ENCODE measurements at regions not wholly inside any gene's neighbourhood (a gene's known extent, or its start where the extent isn't known, plus 50 kb on each side); places are given as distances from the start of the nearest gene placed in this dataset.
A peak's percentile ranks its signal among the peaks of the same experiment; 100 is the strongest.
"Not testable (repeated sequence)": the region's sequence is repeated elsewhere in the genome, so short reads cannot be mapped to it uniquely, and the experiment has no call there.

DNA sequence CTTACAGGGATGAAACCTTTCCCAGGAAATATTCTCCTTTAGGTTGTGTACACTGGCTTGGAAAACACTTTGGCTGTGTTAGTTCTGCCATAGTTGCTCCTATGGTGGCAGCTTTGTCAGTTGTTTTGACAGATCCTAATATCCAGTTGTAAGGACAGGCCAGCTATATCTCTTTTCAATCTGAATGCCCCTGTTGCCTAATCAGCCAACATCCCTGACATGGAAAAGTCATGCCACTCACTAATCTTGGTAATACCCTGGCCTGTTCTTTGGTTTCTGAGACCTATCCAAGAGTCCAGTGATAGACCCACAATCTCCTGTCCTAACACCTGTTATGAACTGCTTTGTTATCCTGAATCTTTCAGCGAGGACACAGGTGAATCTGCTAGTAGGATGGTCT is 148.8 kb downstream of the MRPL39 start:
- Histone ChIP-seq H3K36me3 (ENCODE audit: insufficient read depth, low read length) (no peaks in the 10 kb centered on the region), H3K27ac (ENCODE audit: low read depth, low read length) (no peak overlapping the region), H3K27me3 (ENCODE audit: insufficient read depth, low read length) (no peaks in the 10 kb centered on the region), H2AFZ (ENCODE audit: low read length, unreplicated experiment) (peak overlapping the region; percentile 35), H3K4me3 (ENCODE audit: low read depth, low read length) (no peak overlapping the region), H3K4me1 (ENCODE audit: control insufficient read depth, insufficient read depth, low read length, unreplicated experiment) (peaks cover 8% of the 10 kb centered on the region), H3K79me2 (ENCODE audit: control insufficient read depth, insufficient read depth, low read length, unreplicated experiment) (no peaks in the 10 kb centered on the region)

DNA sequence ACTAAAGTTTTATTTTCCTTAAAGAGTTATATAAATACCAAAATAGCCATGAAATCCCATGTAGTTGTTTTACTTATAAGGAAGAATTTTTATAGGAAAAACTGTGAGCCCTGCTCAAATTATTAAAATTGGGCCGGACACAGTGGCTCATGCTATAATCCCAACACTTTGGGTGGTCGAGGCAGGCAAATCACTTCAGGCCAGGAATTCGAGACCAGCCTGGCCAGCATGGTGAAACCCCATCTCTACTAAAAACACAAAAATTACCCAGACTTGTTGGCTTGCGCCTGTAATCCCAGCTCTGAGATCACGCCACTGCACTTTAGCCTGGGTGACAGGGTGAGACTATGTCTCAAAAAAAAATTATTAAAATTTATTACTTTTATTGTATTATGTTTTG is 149.3 kb downstream of the MRPL39 start:
- Histone ChIP-seq H2AFZ (ENCODE audit: low read length, unreplicated experiment) (no peak overlapping the region), H3K79me2 (ENCODE audit: control insufficient read depth, insufficient read depth, low read length, unreplicated experiment) (no peaks in the 10 kb centered on the region), H3K27ac (ENCODE audit: low read depth, low read length) (peak overlapping the region; percentile 76), H3K27me3 (ENCODE audit: insufficient read depth, low read length) (no peaks in the 10 kb centered on the region), H3K36me3 (ENCODE audit: insufficient read depth, low read length) (no peaks in the 10 kb centered on the region), H3K4me1 (ENCODE audit: control insufficient read depth, insufficient read depth, low read length, unreplicated experiment) (peaks cover 8% of the 10 kb centered on the region), H3K4me3 (ENCODE audit: low read depth, low read length) (no peak overlapping the region)

DNA sequence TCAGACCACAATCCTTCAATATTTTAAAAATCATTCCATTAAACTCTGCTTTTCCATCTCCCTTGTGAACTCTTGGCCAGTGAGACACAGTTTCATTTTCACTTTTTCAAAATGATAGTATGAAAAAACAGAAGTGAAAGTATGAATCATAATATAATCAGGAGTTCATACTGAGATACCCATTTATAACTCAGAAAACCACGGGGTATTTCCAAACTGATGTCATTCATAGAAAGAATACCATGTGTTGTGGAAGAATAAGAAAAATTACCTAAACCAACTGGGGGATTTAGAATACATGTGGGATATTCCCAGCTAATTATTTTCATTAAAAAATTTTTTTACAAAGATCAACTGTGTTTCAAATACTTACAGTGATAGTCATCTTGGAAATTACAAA is 149.9 kb downstream of the MRPL39 start:
- Histone ChIP-seq H3K27ac (ENCODE audit: low read depth, low read length) (peak overlapping the region; percentile 76), H3K36me3 (ENCODE audit: insufficient read depth, low read length) (no peaks in the 10 kb centered on the region), H3K27me3 (ENCODE audit: insufficient read depth, low read length) (no peaks in the 10 kb centered on the region), H3K4me1 (ENCODE audit: control insufficient read depth, insufficient read depth, low read length, unreplicated experiment) (peaks cover 8% of the 10 kb centered on the region), H3K79me2 (ENCODE audit: control insufficient read depth, insufficient read depth, low read length, unreplicated experiment) (no peaks in the 10 kb centered on the region), H2AFZ (ENCODE audit: low read length, unreplicated experiment) (peak overlapping the region; percentile 77), H3K4me3 (ENCODE audit: low read depth, low read length) (peak overlapping the region; percentile 69)

DNA sequence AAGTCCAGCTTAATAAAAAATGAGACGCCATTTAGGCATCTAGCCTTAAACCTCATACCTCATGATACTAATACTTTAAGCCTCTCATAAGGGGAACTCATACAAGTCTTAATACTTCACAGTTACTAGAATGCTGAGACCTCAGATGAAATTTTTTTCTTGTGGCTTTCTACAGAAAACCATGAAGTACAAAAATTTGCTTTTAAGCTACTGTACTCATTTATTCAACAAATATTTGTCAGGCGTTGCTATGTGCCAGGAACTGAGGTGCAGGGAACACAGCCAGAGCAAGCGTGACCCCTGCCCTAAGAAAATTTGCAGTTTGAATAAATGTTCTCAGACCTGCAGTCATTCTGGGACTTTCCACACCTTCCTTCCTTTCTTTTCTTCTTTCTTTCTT is 150.6 kb downstream of the MRPL39 start:
- no peaks in the 10 kb centered on the region for H3K79me2 ChIP-seq (ENCODE audit: control insufficient read depth, insufficient read depth, low read length, unreplicated experiment)
- H3K4me3 ChIP-seq (ENCODE audit: low read depth, low read length), result peak overlapping the region; percentile 42; the same call in 1 of the 2 replicates
- no peaks in the 10 kb centered on the region for H3K36me3 ChIP-seq (ENCODE audit: insufficient read depth, low read length)
- no peaks in the 10 kb centered on the region for H3K27me3 ChIP-seq (ENCODE audit: insufficient read depth, low read length)
- H3K27ac ChIP-seq (ENCODE audit: low read depth, low read length), result peak overlapping the region; percentile 76; the same call in 1 of the 2 replicates
- peak overlapping the region; percentile 67 for H2AFZ ChIP-seq (ENCODE audit: low read length, unreplicated experiment)
- H3K4me1 ChIP-seq (ENCODE audit: control insufficient read depth, insufficient read depth, low read length, unreplicated experiment), result peaks cover 8% of the 10 kb centered on the region

DNA sequence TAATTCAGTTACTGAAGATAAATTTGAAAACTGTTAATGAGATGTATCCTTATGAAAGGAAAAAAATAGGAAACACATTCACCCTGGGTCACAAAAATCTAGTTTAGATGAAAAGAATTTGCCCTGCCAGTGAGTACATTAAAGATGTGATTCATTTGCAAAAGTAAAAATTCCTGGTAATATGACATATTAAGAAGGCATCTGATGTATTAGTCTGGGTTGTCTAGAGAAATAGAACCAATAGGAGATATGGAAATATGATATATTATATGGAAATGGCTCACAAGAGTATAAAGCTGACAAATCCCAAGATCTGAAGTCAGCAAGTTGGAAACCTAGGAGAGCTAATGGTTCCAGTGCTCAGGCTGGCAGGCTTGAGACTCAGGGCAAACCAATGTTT is 153.8 kb downstream of the MRPL39 start:
- Histone ChIP-seq H3K27ac (ENCODE audit: low read depth, low read length) (no peak overlapping the region), H3K4me1 (ENCODE audit: control insufficient read depth, insufficient read depth, low read length, unreplicated experiment) (peaks cover 8% of the 10 kb centered on the region), H3K4me3 (ENCODE audit: low read depth, low read length) (no peak overlapping the region), H2AFZ (ENCODE audit: low read length, unreplicated experiment) (no peak overlapping the region), H3K27me3 (ENCODE audit: insufficient read depth, low read length) (no peaks in the 10 kb centered on the region), H3K79me2 (ENCODE audit: control insufficient read depth, insufficient read depth, low read length, unreplicated experiment) (no peaks in the 10 kb centered on the region), H3K36me3 (ENCODE audit: insufficient read depth, low read length) (no peaks in the 10 kb centered on the region)

DNA sequence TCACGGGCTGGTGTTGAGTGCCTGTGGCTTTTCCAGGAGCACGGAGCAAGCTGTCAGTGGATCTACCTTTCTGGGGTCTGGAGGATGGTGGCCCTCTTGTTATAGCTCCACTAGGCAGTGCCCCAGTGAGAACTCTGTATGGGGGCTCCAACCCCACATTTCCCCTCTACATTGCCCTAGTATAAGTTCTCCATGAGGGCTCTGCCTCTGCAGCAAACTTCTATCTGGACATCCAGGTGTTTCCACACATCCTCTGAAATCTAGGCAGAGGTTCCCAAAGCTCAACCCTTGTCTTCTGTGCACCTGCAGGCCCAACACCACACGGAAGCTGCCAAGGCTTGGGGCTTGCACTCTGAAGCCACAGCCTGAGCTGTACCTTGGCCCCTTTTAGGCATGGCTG is 157.3 kb downstream of the MRPL39 start:
- Histone ChIP-seq H3K27ac (ENCODE audit: low read depth, low read length) (no peak overlapping the region), H2AFZ (ENCODE audit: low read length, unreplicated experiment) (no peak overlapping the region), H3K4me3 (ENCODE audit: low read depth, low read length) (no peak overlapping the region), H3K79me2 (ENCODE audit: control insufficient read depth, insufficient read depth, low read length, unreplicated experiment) (no peaks in the 10 kb centered on the region), H3K27me3 (ENCODE audit: insufficient read depth, low read length) (no peaks in the 10 kb centered on the region), H3K36me3 (ENCODE audit: insufficient read depth, low read length) (no peaks in the 10 kb centered on the region), H3K4me1 (ENCODE audit: control insufficient read depth, insufficient read depth, low read length, unreplicated experiment) (no peaks in the 10 kb centered on the region)

DNA sequence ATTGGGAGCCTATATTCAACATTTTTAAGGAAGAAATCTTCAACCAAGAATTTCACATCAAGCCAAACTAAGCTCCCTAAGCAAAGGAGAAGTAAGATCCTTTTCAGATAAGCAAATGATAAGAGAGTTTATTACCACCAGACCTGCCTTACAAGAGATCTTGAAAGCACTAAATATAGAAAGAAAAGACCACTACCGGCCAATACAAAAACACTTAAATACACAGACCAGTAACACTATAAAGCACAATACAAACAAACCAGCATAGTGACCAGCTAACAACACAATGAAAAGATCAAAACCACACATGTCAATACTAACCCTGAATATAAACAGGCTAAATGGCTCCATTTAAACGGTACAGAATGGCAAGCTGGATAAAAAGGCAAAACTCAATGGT is 165.4 kb downstream of the MRPL39 start:
- Histone ChIP-seq H2AFZ (ENCODE audit: low read length, unreplicated experiment) (no peak overlapping the region), H3K4me1 (ENCODE audit: control insufficient read depth, insufficient read depth, low read length, unreplicated experiment) (no peaks in the 10 kb centered on the region)

DNA sequence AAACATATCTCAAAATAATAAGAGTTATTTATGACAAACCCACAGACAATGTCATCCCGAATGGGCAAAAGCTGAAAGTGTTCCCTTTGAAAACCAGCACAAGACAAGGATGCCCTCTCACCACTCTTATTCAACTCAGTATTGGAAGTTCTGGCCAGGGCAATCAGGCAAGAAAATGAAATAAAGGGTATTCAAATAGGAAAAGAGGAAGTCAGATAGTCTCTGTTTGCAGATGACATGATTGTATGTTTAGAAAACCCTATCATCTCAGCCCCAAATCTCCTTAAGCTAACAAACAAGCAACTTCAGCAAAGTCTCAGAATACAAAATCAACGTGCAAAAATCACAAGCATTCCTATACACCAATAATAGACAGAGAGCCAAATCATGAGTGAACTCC is 169.8 kb downstream of the MRPL39 start:
- H3K4me1 ChIP-seq (ENCODE audit: control insufficient read depth, insufficient read depth, low read length, unreplicated experiment), result not testable (repeated sequence)

More for the DNA sequence above, 165.4 kb downstream of the MRPL39 start:
- peaks cover 18% of the 10 kb centered on the region; the same call in 1 of the 2 replicates for H3K27me3 ChIP-seq (ENCODE audit: insufficient read depth, low read length)
- no peaks in the 10 kb centered on the region for H3K36me3 ChIP-seq (ENCODE audit: insufficient read depth, low read length)
- H3K27ac ChIP-seq (ENCODE audit: low read depth, low read length), result no peak overlapping the region
- no peaks in the 10 kb centered on the region for H3K79me2 ChIP-seq (ENCODE audit: control insufficient read depth, insufficient read depth, low read length, unreplicated experiment)
- no peak overlapping the region for H3K4me3 ChIP-seq (ENCODE audit: low read depth, low read length)

DNA sequence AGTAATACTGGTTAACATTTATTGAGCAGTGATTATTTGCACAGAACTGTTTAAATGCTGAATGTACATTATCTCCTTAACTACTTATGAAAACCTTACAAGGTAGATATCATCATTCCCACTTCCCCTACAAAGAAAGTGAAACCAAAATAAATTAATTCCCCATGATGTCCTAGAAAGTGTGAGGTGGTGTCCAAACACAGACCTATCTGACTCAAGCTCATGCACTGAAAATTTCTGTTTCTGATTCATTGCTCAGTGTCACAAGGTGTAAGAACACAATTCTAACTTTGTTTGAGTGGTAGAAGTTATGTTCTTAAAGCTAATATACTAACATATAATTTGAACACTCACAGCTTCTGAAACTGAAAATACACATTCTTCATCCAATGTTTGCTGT is 178.7 kb downstream of the MRPL39 start:
- no peak overlapping the region for H3K27ac ChIP-seq (ENCODE audit: low read depth, low read length)
- H3K27me3 ChIP-seq (ENCODE audit: insufficient read depth, low read length), result peaks cover 16% of the 10 kb centered on the region; the same call in 1 of the 2 replicates
- H3K79me2 ChIP-seq (ENCODE audit: control insufficient read depth, insufficient read depth, low read length, unreplicated experiment), result no peaks in the 10 kb centered on the region
- no peaks in the 10 kb centered on the region for H3K4me1 ChIP-seq (ENCODE audit: control insufficient read depth, insufficient read depth, low read length, unreplicated experiment)
- H3K36me3 ChIP-seq (ENCODE audit: insufficient read depth, low read length), result no peaks in the 10 kb centered on the region
- no peak overlapping the region for H2AFZ ChIP-seq (ENCODE audit: low read length, unreplicated experiment)
- peak overlapping the region; percentile 17 for H3K4me3 ChIP-seq (ENCODE audit: low read depth, low read length)

More for the DNA sequence above, 169.8 kb downstream of the MRPL39 start:
- H3K79me2 ChIP-seq (ENCODE audit: control insufficient read depth, insufficient read depth, low read length, unreplicated experiment); H3K36me3 ChIP-seq (ENCODE audit: insufficient read depth, low read length); H3K27ac ChIP-seq (ENCODE audit: low read depth, low read length); H3K4me3 ChIP-seq (ENCODE audit: low read depth, low read length); H2AFZ ChIP-seq (ENCODE audit: low read length, unreplicated experiment): not testable (repeated sequence)
- H3K27me3 ChIP-seq (ENCODE audit: insufficient read depth, low read length), result peaks cover 35% of the 10 kb centered on the region

DNA sequence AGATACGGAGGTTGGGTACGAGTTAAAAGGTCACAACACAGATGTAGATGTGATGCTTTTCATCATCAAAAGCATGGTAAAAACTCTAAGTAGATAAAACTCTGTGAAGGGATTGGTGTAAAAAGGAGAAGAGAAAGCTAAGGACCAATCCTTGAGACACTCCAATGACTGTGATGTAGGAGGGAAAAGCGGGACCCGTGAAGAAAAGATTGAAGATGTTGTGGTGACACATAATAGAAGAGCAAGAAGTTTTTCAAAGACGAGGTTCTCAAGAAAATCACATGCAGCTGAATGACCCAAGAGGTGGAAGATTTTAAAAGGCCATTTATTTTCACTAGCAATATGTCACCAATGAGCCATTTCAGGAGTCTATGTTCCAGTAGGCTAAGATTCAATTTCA is 179.5 kb downstream of the MRPL39 start:
- no peaks in the 10 kb centered on the region for H3K36me3 ChIP-seq (ENCODE audit: insufficient read depth, low read length)
- peaks cover 8% of the 10 kb centered on the region; the same call in 1 of the 2 replicates for H3K27me3 ChIP-seq (ENCODE audit: insufficient read depth, low read length)
- H3K79me2 ChIP-seq (ENCODE audit: control insufficient read depth, insufficient read depth, low read length, unreplicated experiment), result no peaks in the 10 kb centered on the region
- no peaks in the 10 kb centered on the region for H3K4me1 ChIP-seq (ENCODE audit: control insufficient read depth, insufficient read depth, low read length, unreplicated experiment)
- H3K4me3 ChIP-seq (ENCODE audit: low read depth, low read length), result no peak overlapping the region; the same call in 1 of the 2 replicates
- H2AFZ ChIP-seq (ENCODE audit: low read length, unreplicated experiment), result no peak overlapping the region
- no peak overlapping the region for H3K27ac ChIP-seq (ENCODE audit: low read depth, low read length)

DNA sequence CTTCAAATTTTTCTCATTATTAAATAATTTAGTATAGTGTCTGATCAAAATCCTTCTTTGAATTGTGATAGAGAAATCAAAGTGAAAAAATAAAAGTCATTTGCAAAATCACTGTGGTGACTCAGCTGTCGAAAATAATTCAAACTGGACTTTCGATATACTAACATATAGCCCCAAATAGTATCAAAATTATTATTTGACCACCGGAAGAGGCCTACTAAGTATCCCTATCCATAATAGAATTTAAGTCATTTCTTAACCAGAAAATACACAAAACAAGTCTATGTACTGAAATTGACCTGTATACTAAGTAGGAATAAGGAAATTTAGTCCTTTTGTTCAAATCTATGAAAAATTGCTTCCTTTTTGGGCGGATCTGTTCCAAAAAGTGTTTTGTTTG is 180.7 kb downstream of the MRPL39 start:
- no peak overlapping the region for H2AFZ ChIP-seq (ENCODE audit: low read length, unreplicated experiment)

More for the DNA sequence above, 180.7 kb downstream of the MRPL39 start:
- no peak overlapping the region for H3K4me3 ChIP-seq (ENCODE audit: low read depth, low read length)
- no peaks in the 10 kb centered on the region for H3K79me2 ChIP-seq (ENCODE audit: control insufficient read depth, insufficient read depth, low read length, unreplicated experiment)
- H3K36me3 ChIP-seq (ENCODE audit: insufficient read depth, low read length), result no peaks in the 10 kb centered on the region
- H3K27ac ChIP-seq (ENCODE audit: low read depth, low read length), result no peak overlapping the region
- H3K4me1 ChIP-seq (ENCODE audit: control insufficient read depth, insufficient read depth, low read length, unreplicated experiment), result peaks cover 1% of the 10 kb centered on the region
- no peaks in the 10 kb centered on the region for H3K27me3 ChIP-seq (ENCODE audit: insufficient read depth, low read length)

Data from ACC112 (cell line).